Prostate gland (tissue), 2 donors: ENCODE measurements at regions not wholly inside any gene's neighbourhood (a gene's known extent, or its start where the extent isn't known, plus 50 kb on each side); places are given as distances from the start of the nearest gene placed in this dataset.

ENCODE experiments used
- DNase-seq: peaks from one replicate; pipeline ENCODE4 v3.0.0-alpha.2; 2019; ENCODE audit warnings: low spot score
- H3K27ac ChIP-seq, 2 donors: fragments of 200-600 bp; sonication (generic); 2 replicates each; pipeline ENCODE4 v1.5.1; 2017 to 2019
- H3K27me3 ChIP-seq: fragments of 200-600 bp; sonication (generic); replicated peaks from 2 replicates; pipeline ENCODE4 v1.5.1; 2019; ENCODE audit not compliant: insufficient read depth
- H3K36me3 ChIP-seq, 2 donors: fragments of 200-600 bp; sonication (generic); 1 replicate in 1 of 2; 2 replicates in 1 of 2; pipeline versions ENCODE4 v1.5.1 to v1.8.1; 2017 to 2019
- H3K4me1 ChIP-seq: fragments of 200-600 bp; sonication (generic); replicated peaks from 2 replicates; pipeline ENCODE4 v1.5.1; 2019
- H3K4me3 ChIP-seq, 2 donors: fragments of 200-600 bp; sonication (generic); 2 replicates each; pipeline ENCODE4 v1.5.1; 2017 to 2019
- H3K9me3 ChIP-seq: fragments of 200-600 bp; sonication (generic); 2 replicates; pipeline ENCODE4 v1.5.1; 2017
- CTCF ChIP-seq, 4 experiments: fragments of 200-600 bp in 2 of 4; fragments of 450-650 bp in 2 of 4; sonication (generic) in 2 of 4; IDR thresholded peaks; 1 replicate in 3 of 4; 2 replicates in 1 of 4; pipeline ENCODE4 v1.5.1; 2016 to 2019; ENCODE audit warnings: antibody characterized with exemption in 4 of 4, mild to moderate bottlenecking in 2 of 4, moderate library complexity in 2 of 4
- POLR2A ChIP-seq: fragments of 450-650 bp; IDR thresholded peaks from one replicate; pipeline ENCODE4 v1.6.1; 2016; ENCODE audit warnings: antibody characterized with exemption, mild to moderate bottlenecking
- POLR2AphosphoS5 ChIP-seq: sonication (generic); formaldehyde crosslinking; IDR thresholded peaks from one replicate; pipeline ENCODE4 v1.6.1; 2017; ENCODE audit warnings: antibody characterized with exemption
- WGBS: methylation state at CpG from one replicate; pipeline ENCODE4 v1.1.5; 2018; 5-methylcytosine and 5-hydroxymethylcytosine counted together
- intact Hi-C: fragments of 100-400 bp; cut with DNase I; formaldehyde crosslinking; loops from one replicate; pipeline ENCODE4 v1.14.2; 2022

DNA sequence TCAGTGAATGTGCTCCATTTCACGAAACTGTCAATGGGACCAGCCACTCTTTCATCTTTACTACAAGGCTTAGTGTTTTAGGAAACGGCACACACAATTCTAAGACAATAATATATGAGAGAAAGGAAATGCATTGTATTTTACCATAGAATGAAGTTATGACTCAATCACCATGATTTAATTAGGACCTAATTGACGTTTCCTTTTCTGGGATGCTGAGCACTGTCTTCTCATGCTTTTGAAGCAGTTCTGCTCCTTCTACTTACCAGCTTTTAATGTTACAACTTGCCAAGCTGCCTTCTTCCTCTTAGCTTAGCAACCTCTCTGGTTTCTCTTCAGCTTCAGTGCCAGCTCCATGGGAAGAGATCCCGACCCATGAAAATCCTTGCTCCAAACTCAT is 94.3 kb upstream of the SERPINE2 start:
- WGBS = 88% methylated on average over 4 of the region's 4 CpGs
- DNase-seq = no peak
- no peaks in the 10 kb centered on the region for H3K4me1 ChIP-seq

GRCh38 chr2:224127871-224128501 is 88.9 kb upstream of the SERPINE2 start:
- Histone ChIP-seq H3K4me3 (no peak overlapping the region), H3K27me3 (no peaks in the 10 kb centered on the region), H3K9me3 (no peaks in the 10 kb centered on the region), H3K36me3 (no peaks in the 10 kb centered on the region), H3K27ac (no peak overlapping the region), H3K4me1 (no peaks in the 10 kb centered on the region)
- intact Hi-C loops = no loop called here
- TF ChIP-seq POLR2AphosphoS5 = no peak
- no peak for TF ChIP-seq POLR2A
- no peak for TF ChIP-seq CTCF (IDR thresholded peaks at IDR 0.05)
- no peak for DNase-seq
- 35% methylated on average over 5 of the region's 5 CpGs for WGBS

More for the DNA sequence above, 94.3 kb upstream of the SERPINE2 start:
- Histone ChIP-seq H3K36me3 (no peaks in the 10 kb centered on the region), H3K27me3 (no peaks in the 10 kb centered on the region), H3K9me3 (no peaks in the 10 kb centered on the region), H3K4me3 (no peak overlapping the region), H3K27ac (no peak overlapping the region)
- no peak for TF ChIP-seq POLR2A
- TF ChIP-seq CTCF (IDR thresholded peaks at IDR 0.05) = no peak
- TF ChIP-seq POLR2AphosphoS5 = no peak
- intact Hi-C loops = no loop called here

DNA sequence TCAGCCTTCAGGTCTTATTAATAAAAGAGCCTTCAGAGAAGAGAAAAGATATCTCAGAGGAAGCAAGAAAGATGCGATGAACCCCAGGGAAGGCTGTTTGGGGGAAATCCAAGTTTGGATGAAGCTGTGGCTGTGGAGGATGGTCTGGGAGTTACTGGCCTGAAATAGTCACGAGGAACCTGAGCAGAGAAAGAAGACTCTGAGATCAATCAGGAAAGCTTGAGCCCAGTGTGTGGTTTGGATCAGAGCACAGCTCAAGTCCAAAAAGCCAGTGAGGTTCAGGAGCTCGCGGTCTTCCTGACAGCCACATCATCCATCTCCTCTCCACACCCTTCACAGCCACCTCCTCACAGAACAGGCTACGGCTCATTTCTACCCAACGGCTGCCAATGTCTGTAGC is 87.4 kb upstream of the SERPINE2 start:
- no peak for DNase-seq
- intact Hi-C loops = no loop called here
- H3K4me1 ChIP-seq = no peaks in the 10 kb centered on the region
- H3K36me3 ChIP-seq = no peaks in the 10 kb centered on the region
- H3K27ac ChIP-seq = no peak overlapping the region
- no peaks in the 10 kb centered on the region for H3K27me3 ChIP-seq
- TF ChIP-seq POLR2A = no peak
- TF ChIP-seq POLR2AphosphoS5 = no peak
- TF ChIP-seq CTCF (IDR thresholded peaks at IDR 0.05) = no peak
- no peak overlapping the region for H3K4me3 ChIP-seq
- 83% methylated on average over 6 of the region's 6 CpGs for WGBS
- no peaks in the 10 kb centered on the region for H3K9me3 ChIP-seq

GRCh38 chr2:224126003-224126402 is 86.9 kb upstream of the SERPINE2 start:
- H3K27me3 ChIP-seq = no peaks in the 10 kb centered on the region
- intact Hi-C loops = no loop called here
- 66% methylated on average over 5 of the region's 5 CpGs for WGBS

More at GRCh38 chr2:224126003-224126402, 86.9 kb upstream of the SERPINE2 start:
- H3K27ac ChIP-seq = no peak overlapping the region
- no peaks in the 10 kb centered on the region for H3K36me3 ChIP-seq
- no peak for DNase-seq
- H3K9me3 ChIP-seq = no peaks in the 10 kb centered on the region
- TF ChIP-seq POLR2A (no peak), POLR2AphosphoS5 (no peak), CTCF (IDR thresholded peaks at IDR 0.05) (no peak)
- H3K4me3 ChIP-seq = no peak overlapping the region
- no peaks in the 10 kb centered on the region for H3K4me1 ChIP-seq
